ENCODE measurements at regions not wholly inside any gene's neighbourhood (a gene's known extent, or its start where the extent isn't known, plus 50 kb on each side); places are given as distances from the start of the nearest gene placed in this dataset.

DNA sequence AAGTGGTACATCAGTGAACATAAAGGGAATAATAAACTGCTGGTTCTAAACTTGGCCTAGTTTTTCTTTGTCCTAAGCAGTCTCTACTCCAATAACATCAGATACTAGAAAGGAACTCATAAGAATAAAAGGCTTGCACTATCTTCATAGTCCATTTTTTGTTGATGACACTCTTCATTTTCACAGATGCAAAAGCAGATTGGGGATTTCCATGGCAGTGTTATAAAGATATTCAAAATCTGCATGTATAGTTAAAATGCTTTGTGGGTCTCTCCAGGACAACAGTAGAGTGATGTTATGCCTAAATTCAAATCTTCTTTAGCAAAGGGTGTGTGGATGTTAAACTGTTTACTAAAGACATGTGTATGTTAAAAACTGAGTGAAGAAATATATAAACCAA, 745.8 kb downstream of the TRHDE start:
- TF ChIP-seq, protein P1, sequence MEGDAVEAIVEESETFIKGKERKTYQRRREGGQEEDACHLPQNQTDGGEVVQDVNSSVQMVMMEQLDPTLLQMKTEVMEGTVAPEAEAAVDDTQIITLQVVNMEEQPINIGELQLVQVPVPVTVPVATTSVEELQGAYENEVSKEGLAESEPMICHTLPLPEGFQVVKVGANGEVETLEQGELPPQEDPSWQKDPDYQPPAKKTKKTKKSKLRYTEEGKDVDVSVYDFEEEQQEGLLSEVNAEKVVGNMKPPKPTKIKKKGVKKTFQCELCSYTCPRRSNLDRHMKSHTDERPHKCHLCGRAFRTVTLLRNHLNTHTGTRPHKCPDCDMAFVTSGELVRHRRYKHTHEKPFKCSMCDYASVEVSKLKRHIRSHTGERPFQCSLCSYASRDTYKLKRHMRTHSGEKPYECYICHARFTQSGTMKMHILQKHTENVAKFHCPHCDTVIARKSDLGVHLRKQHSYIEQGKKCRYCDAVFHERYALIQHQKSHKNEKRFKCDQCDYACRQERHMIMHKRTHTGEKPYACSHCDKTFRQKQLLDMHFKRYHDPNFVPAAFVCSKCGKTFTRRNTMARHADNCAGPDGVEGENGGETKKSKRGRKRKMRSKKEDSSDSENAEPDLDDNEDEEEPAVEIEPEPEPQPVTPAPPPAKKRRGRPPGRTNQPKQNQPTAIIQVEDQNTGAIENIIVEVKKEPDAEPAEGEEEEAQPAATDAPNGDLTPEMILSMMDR (IDR thresholded peaks at IDR 0.05; ENCODE audit: poor library complexity, severe bottlenecking) = no peak
- TF ChIP-seq POLR2AphosphoS5 (IDR thresholded peaks at IDR 0.05) (no peak), EZH2 (IDR thresholded peaks at IDR 0.05; ENCODE audit: borderline replicate concordance, insufficient read depth, low read length, poor library complexity, severe bottlenecking) (no peak), EP300 (conservative IDR thresholded peaks at IDR 0.05; ENCODE audit: poor library complexity, severe bottlenecking) (no peak), SMC3 (conservative IDR thresholded peaks at IDR 0.05; ENCODE audit: poor library complexity) (no peak), MXI1 (conservative IDR thresholded peaks at IDR 0.05; ENCODE audit: poor library complexity, severe bottlenecking) (no peak)
- TF ChIP-seq, protein P2, sequence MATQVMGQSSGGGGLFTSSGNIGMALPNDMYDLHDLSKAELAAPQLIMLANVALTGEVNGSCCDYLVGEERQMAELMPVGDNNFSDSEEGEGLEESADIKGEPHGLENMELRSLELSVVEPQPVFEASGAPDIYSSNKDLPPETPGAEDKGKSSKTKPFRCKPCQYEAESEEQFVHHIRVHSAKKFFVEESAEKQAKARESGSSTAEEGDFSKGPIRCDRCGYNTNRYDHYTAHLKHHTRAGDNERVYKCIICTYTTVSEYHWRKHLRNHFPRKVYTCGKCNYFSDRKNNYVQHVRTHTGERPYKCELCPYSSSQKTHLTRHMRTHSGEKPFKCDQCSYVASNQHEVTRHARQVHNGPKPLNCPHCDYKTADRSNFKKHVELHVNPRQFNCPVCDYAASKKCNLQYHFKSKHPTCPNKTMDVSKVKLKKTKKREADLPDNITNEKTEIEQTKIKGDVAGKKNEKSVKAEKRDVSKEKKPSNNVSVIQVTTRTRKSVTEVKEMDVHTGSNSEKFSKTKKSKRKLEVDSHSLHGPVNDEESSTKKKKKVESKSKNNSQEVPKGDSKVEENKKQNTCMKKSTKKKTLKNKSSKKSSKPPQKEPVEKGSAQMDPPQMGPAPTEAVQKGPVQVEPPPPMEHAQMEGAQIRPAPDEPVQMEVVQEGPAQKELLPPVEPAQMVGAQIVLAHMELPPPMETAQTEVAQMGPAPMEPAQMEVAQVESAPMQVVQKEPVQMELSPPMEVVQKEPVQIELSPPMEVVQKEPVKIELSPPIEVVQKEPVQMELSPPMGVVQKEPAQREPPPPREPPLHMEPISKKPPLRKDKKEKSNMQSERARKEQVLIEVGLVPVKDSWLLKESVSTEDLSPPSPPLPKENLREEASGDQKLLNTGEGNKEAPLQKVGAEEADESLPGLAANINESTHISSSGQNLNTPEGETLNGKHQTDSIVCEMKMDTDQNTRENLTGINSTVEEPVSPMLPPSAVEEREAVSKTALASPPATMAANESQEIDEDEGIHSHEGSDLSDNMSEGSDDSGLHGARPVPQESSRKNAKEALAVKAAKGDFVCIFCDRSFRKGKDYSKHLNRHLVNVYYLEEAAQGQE (IDR thresholded peaks at IDR 0.05; ENCODE audit: borderline replicate concordance) = no peak

Measured in neural cell (in vitro differentiated cells).